ENCODE measurements at regions not wholly inside any gene's neighbourhood (a gene's known extent, or its start where the extent isn't known, plus 50 kb on each side); places are given as distances from the start of the nearest gene placed in this dataset.

GRCh38 chr10:129004398-129004797 lies 462.6 kb upstream of the MGMT start:
- FAIRE-seq (no peak), DNase-seq (ENCODE audit: extremely low read depth in 1 of 4, low spot score in 3 of 4) (no peak), ATAC-seq (no peak)
- Histone ChIP-seq H3K4me2 (ENCODE audit: insufficient read depth, low read length) (no peak overlapping the region), H3K27ac (ENCODE audit: extremely low read depth, low read depth, low read length) (no peak overlapping the region), H3K4me3 (no peak overlapping the region), H3K36me3 (ENCODE audit: control insufficient read depth, insufficient read depth, low read length) (no peaks in the 10 kb centered on the region), H3K9me1 (ENCODE audit: control insufficient read depth, insufficient read depth, low read length) (no peaks in the 10 kb centered on the region), H3K79me2 (ENCODE audit: control insufficient read depth, insufficient read depth, low read length) (no peaks in the 10 kb centered on the region), H3K9ac (ENCODE audit: insufficient read depth in 1 of 2, low read depth in 2 of 2, low read length in 2 of 2) (no peak overlapping the region), H3K4me1 (replicated peaks in 1 of 2; ENCODE audit: control insufficient read depth in 2 of 2, insufficient read depth in 2 of 2, low read length in 2 of 2) (no peaks in the 10 kb centered on the region), H3K9me3 (replicated peaks; ENCODE audit: control insufficient read depth, insufficient read depth, low read depth, low read length) (no peaks in the 10 kb centered on the region), H2AFZ (ENCODE audit: low read depth, low read length) (no peak overlapping the region), H3K27me3 (ENCODE audit: control insufficient read depth in 2 of 2, insufficient read depth in 2 of 2, low read length in 2 of 2) (peaks cover 0 to 3% of the 10 kb centered on the region in 2 experiments; a peak in 1 of 5 replicates), H4K20me1 (replicated peaks; ENCODE audit: control insufficient read depth, insufficient read depth, low read length) (no peaks in the 10 kb centered on the region)
- 0% methylated on average over 7 of the region's 9 CpGs for WGBS (ENCODE audit: insufficient coverage, low coverage, missing lambda C conversion rate)
- in situ Hi-C loops (cut with MboI) (no loop called here), intact Hi-C loops (cut with micrococcal nuclease) (no loop called here)
- TF ChIP-seq RB1 (IDR thresholded peaks at IDR 0.05; ENCODE audit: low read depth) (no peak), ATF7 (IDR thresholded peaks at IDR 0.05) (no peak), ZNF511 (CRISPR knock-in tag; IDR thresholded peaks at IDR 0.05) (no peak), TEAD4 (IDR thresholded peaks at IDR 0.05; ENCODE audit: low read length) (no peak), TEAD4 (CRISPR knock-in tag; IDR thresholded peaks at IDR 0.05; ENCODE audit: borderline replicate concordance) (no peak), KAT7 (CRISPR knock-in tag; IDR thresholded peaks at IDR 0.05; ENCODE audit: borderline replicate concordance) (no peak), ESRRA (IDR thresholded peaks at IDR 0.05; ENCODE audit: borderline replicate concordance, low read depth) (no peak), BMI1 (IDR thresholded peaks at IDR 0.05; ENCODE audit: low read length) (no peak), COPS2 (conservative IDR thresholded peaks at IDR 0.05) (no peak)
- ChIA-PET POLR2A (no interaction called here), CTCF (ENCODE audit: low intra/inter-chr PET ratio) (no interaction called here)
- no TSS peak for BruUV-seq (replicated peaks)

All from K562 (cell line).